Spleen (tissue), 11 donors: ENCODE measurements at regions not wholly inside any gene's neighbourhood (a gene's known extent, or its start where the extent isn't known, plus 50 kb on each side); places are given as distances from the start of the nearest gene placed in this dataset.

Source experiments
- DNase-seq: peaks from one replicate; pipeline ENCODE4 v3.0.0-alpha.2; 2020
- H3K27ac ChIP-seq, 8 donors: fragments of 200-600 bp; sonication (generic) in 7 of 8; 1 replicate in 4 of 8; 2 replicates in 4 of 8; pipeline versions ENCODE4 v1.5.0 to v1.8.0; 2016 to 2021; ENCODE audit warnings: inconsistent platforms in 4 of 8, mild to moderate bottlenecking in 4 of 8, moderate library complexity in 1 of 8
- H3K27me3 ChIP-seq, 7 donors: fragments of 200-600 bp; sonication (generic) in 6 of 7; replicated peaks in 1 of 7; 1 replicate in 4 of 7; 2 replicates in 3 of 7; pipeline versions ENCODE4 v1.5.0 to v1.8.0; 2016 to 2021; ENCODE audit warnings: inconsistent platforms in 3 of 7, mild to moderate bottlenecking in 1 of 7
- H3K36me3 ChIP-seq, 6 donors: fragments of 200-600 bp; sonication (generic) in 5 of 6; 1 replicate in 4 of 6; 2 replicates in 2 of 6; pipeline versions ENCODE4 v1.5.0 to v1.8.0; 2016 to 2021; ENCODE audit warnings: inconsistent platforms in 2 of 6
- H3K4me1 ChIP-seq, 6 donors: fragments of 200-600 bp; sonication (generic) in 5 of 6; 1 replicate in 3 of 6; 2 replicates in 3 of 6; pipeline versions ENCODE4 v1.5.0 to v1.8.0; 2016 to 2021; ENCODE audit warnings: inconsistent platforms in 3 of 6
- H3K4me3 ChIP-seq, 8 donors: fragments of 200-600 bp; sonication (generic) in 7 of 8; 1 replicate in 4 of 8; 2 replicates in 4 of 8; pipeline versions ENCODE4 v1.5.0 to v1.8.0; 2016 to 2021; ENCODE audit warnings: inconsistent platforms in 4 of 8, mild to moderate bottlenecking in 4 of 8, moderate library complexity in 2 of 8
- H3K9me3 ChIP-seq, 8 donors: fragments of 200-600 bp; sonication (generic) in 7 of 8; 1 replicate in 4 of 8; 2 replicates in 4 of 8; pipeline versions ENCODE4 v1.5.0 to v1.8.0; 2016 to 2021; ENCODE audit warnings: inconsistent platforms in 4 of 8
- CTCF ChIP-seq, 11 experiments: fragments of 200-600 bp in 7 of 11; fragments of 450-650 bp in 4 of 11; sonication (generic) in 4 of 11; IDR thresholded peaks in 8 of 11; conservative IDR thresholded peaks in 3 of 11; 1 replicate in 7 of 11; 2 replicates in 4 of 11; pipeline versions ENCODE4 v1.4.0 to v1.8.0; 2016 to 2021; ENCODE audit warnings: antibody characterized with exemption in 11 of 11, inconsistent platforms in 4 of 11, mild to moderate bottlenecking in 1 of 11
- POLR2A ChIP-seq, 3 donors: fragments of 450-650 bp; IDR thresholded peaks; one replicate each; pipeline ENCODE4 v1.5.1; 2017; ENCODE audit warnings: antibody characterized with exemption in 3 of 3, mild to moderate bottlenecking in 1 of 3
- POLR2AphosphoS5 ChIP-seq, 3 donors: sonication (generic); formaldehyde crosslinking; IDR thresholded peaks; one replicate each; pipeline ENCODE4 v1.5.1; 2017; ENCODE audit warnings: antibody characterized with exemption in 3 of 3
- WGBS, 5 donors: extraction: QIAGEN DNeasy Blood & Tissue Kit in 3 of 5; methylation state at CpG; one replicate each; pipeline versions ENCODE4 v1.1.5 to v1.1.7; 2013 to 2018; 5-methylcytosine and 5-hydroxymethylcytosine counted together
- intact Hi-C: fragments of 100-400 bp; cut with DNase I; formaldehyde crosslinking; loops from one replicate; pipeline ENCODE4 v1.15.0; 2023; ENCODE audit warnings: low total_unique reads
- donor health status: healthy with polysubstance abuse.
- donor health status: DM: no; HTN: no; CAD: no; lungs with moderate emphysema.
- donor health status: DM: no; HTN: no; CAD: no.
- donor health status: Bipolar disorder and iron deficiency.
- donor health status: healthy.
- donor health status: DM: no; HTN: no; CAD: no.
- donor health status: DM: yes; HTN: yes; CAD: no.

DNA sequence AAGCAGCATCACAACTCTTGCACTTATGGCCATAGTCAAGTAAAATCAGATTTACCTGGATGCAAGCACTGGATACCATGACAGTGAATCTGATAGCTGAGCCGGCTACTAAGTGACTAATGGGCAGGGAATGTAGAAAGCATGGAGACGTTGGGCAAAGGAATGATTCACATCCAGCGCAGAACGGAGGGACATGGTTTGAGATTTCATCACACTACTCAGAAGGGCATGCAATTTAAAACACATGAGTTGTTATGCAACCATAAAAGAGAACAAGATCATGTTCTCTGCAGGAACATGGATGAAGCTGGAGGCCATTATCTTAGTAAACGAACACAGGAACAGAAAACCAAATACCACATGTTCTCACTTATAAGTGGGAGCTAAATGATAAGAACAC, 169.1 kb upstream of the PIK3R1 start:
- H3K4me1 ChIP-seq: peaks cover 3 to 14% (median 12%) of the 10 kb centered on the region in 6 donors
- intact Hi-C loops: no loop called here
- no peaks in the 10 kb centered on the region for H3K27me3 ChIP-seq
- peaks cover 0 to 30% (median 16%) of the 10 kb centered on the region in 8 donors for H3K9me3 ChIP-seq
- no peak for TF ChIP-seq POLR2AphosphoS5 (IDR thresholded peaks at IDR 0.05)
- TF ChIP-seq POLR2A (IDR thresholded peaks at IDR 0.05): no peak
- TF ChIP-seq CTCF (IDR thresholded peaks at IDR 0.05 in 8 of 11, conservative IDR thresholded peaks at IDR 0.05 in 3 of 11): no peak
- no peak overlapping the region for H3K4me3 ChIP-seq
- H3K36me3 ChIP-seq: no peaks in the 10 kb centered on the region
- WGBS, 5 donors: 49 to 73% (median 62%) methylated on average over 5 of the region's 5 CpGs
- no peak for DNase-seq
- H3K27ac ChIP-seq: no peak overlapping the region

DNA sequence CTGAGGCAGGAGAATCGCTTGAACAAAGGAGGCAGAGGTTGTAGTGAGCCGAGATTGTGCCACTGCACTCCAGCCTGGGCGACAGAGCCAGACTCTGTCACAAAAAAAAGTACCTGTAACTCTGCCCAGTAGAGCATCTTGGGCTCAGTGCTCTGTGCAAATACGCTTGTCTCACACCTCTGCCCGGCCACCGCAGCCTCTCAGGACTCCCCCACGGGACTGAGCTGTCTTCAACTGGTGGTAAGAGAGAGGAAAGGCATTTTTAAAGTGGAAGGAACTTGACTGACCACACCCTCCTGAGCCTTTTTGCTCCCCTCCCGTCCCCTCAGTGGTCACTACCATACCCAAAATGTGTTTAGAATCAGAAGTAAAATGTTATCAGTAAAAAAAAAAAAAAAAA, 174.3 kb upstream of the PIK3R1 start:
- intact Hi-C loops: no loop called here
- no peaks in the 10 kb centered on the region for H3K36me3 ChIP-seq
- peaks cover 3 to 33% (median 20%) of the 10 kb centered on the region in 6 donors for H3K4me1 ChIP-seq
- H3K9me3 ChIP-seq: peaks cover 0 to under 1% (median 0%) of the 10 kb centered on the region in 8 donors
- no peaks in the 10 kb centered on the region for H3K27me3 ChIP-seq
- DNase-seq: peak; percentile 83
- 40 to 53% (median 45%) methylated on average over 8 of the region's 8 CpGs for WGBS, 5 donors
- H3K27ac ChIP-seq: peak overlapping the region in 6 of 8 donors; percentile 55 to 74 (median 72)
- TF ChIP-seq POLR2AphosphoS5 (IDR thresholded peaks at IDR 0.05) (no peak), CTCF (IDR thresholded peaks at IDR 0.05 in 8 of 11, conservative IDR thresholded peaks at IDR 0.05 in 3 of 11) (peak in 1 of 11 experiments; percentile 6), POLR2A (IDR thresholded peaks at IDR 0.05) (no peak)
- peak overlapping the region in 1 of 8 donors; percentile 20 for H3K4me3 ChIP-seq

DNA sequence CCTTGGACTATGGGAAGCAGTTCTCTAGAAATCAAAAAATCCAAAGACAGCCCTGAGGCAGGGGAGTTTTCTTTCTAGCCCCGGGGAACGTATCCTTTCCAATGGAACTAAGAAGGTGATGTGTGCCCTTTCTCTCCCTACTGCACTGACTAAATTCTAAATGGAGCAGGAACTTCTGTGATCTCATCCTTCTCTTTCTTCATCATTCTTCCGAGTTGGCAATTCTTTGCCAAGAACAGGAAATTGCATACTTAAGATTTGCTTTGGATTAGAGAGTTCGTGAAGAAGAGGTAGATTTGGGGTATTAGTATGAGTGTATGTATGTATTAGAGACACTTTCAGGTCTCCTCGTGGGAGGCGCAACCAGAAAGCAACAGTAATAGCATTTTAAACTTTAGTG, 178.0 kb upstream of the PIK3R1 start:
- H3K27ac ChIP-seq: no peak overlapping the region

More for the DNA sequence above, 178.0 kb upstream of the PIK3R1 start:
- Histone ChIP-seq H3K4me1 (peaks cover 3 to 32% (median 17%) of the 10 kb centered on the region in 6 donors), H3K4me3 (no peak overlapping the region), H3K36me3 (no peaks in the 10 kb centered on the region), H3K27me3 (no peaks in the 10 kb centered on the region), H3K9me3 (no peaks in the 10 kb centered on the region)
- 58 to 78% (median 71%) methylated on average over 6 of the region's 6 CpGs for WGBS, 5 donors
- TF ChIP-seq POLR2AphosphoS5 (IDR thresholded peaks at IDR 0.05) (no peak), POLR2A (IDR thresholded peaks at IDR 0.05) (no peak), CTCF (IDR thresholded peaks at IDR 0.05 in 8 of 11, conservative IDR thresholded peaks at IDR 0.05 in 3 of 11) (no peak)
- intact Hi-C loops: no loop called here
- DNase-seq: no peak
